HEK293T (cell line): ENCODE measurements at regions not wholly inside any gene's neighbourhood (a gene's known extent, or its start where the extent isn't known, plus 50 kb on each side); places are given as distances from the start of the nearest gene placed in this dataset.

Experiments
- CTCF ChIA-PET: fragments of 350-600 bp; formaldehyde crosslinking; extraction: SDS; loops from one replicate; lab custom pipeline; 2021; ENCODE audit warnings: antibody characterized with exemption, inconsistent platforms; lab: Yijun Ruan, JAX
- POLR2A ChIA-PET: fragments of 350-600 bp; formaldehyde crosslinking; extraction: SDS; loops from one replicate; lab custom pipeline; 2020; ENCODE audit warnings: antibody characterized with exemption, inconsistent platforms; lab: Yijun Ruan, JAX
- DNase-seq: peaks from one replicate; pipeline ENCODE4 v3.0.0; 2012; ENCODE audit warnings: mixed read lengths; ENCODE audit errors: extremely low spot score
- ARNT ChIP-seq: fragments of 450-650 bp; IDR thresholded peaks from 2 replicates; pipeline ENCODE4 v1.6.1; 2017; ENCODE audit warnings: mild to moderate bottlenecking
- BHLHE40 ChIP-seq: fragments of 450-650 bp; IDR thresholded peaks from 2 replicates; pipeline ENCODE4 v1.6.1; 2016; ENCODE audit warnings: mild to moderate bottlenecking, moderate library complexity, borderline replicate concordance
- CTBP1 ChIP-seq: fragments of 450-650 bp; IDR thresholded peaks from 2 replicates; pipeline ENCODE4 v1.6.1; 2016; ENCODE audit warnings: borderline replicate concordance
- ELF4 ChIP-seq: fragments of 450-650 bp; IDR thresholded peaks from 2 replicates; pipeline ENCODE4 v1.6.1; 2017; ENCODE audit warnings: antibody characterized with exemption
- FOXA1 ChIP-seq: fragments of 450-650 bp; IDR thresholded peaks from 2 replicates; pipeline ENCODE4 v1.6.1; 2016; ENCODE audit warnings: mild to moderate bottlenecking
- FOXK2 ChIP-seq: fragments of 450-650 bp; IDR thresholded peaks from 2 replicates; pipeline ENCODE4 v1.6.1; 2016; ENCODE audit warnings: mild to moderate bottlenecking
- FOXM1 ChIP-seq: fragments of 450-650 bp; IDR thresholded peaks from 2 replicates; pipeline ENCODE4 v1.6.1; 2017; ENCODE audit warnings: mild to moderate bottlenecking, borderline replicate concordance
- HDGF ChIP-seq: fragments of 450-650 bp; IDR thresholded peaks from 2 replicates; pipeline ENCODE4 v1.6.1; 2017; ENCODE audit warnings: antibody characterized with exemption, borderline replicate concordance
- L3MBTL2 ChIP-seq: fragments of 450-650 bp; conservative IDR thresholded peaks from 2 replicates; pipeline ENCODE4 v1.6.1; 2016; ENCODE audit warnings: mild to moderate bottlenecking
- LEF1 ChIP-seq: fragments of 450-650 bp; IDR thresholded peaks from 2 replicates; pipeline ENCODE4 v1.6.1; 2017; ENCODE audit warnings: mild to moderate bottlenecking, borderline replicate concordance
- NFRKB ChIP-seq: fragments of 450-650 bp; IDR thresholded peaks from 2 replicates; pipeline ENCODE4 v1.6.1; 2016; ENCODE audit warnings: mild to moderate bottlenecking, moderate library complexity
- PKNOX1 ChIP-seq: fragments of 450-650 bp; IDR thresholded peaks from 2 replicates; pipeline ENCODE4 v1.6.1; 2016
- SP1 ChIP-seq: fragments of 450-650 bp; IDR thresholded peaks from 2 replicates; pipeline ENCODE4 v1.6.1; 2017
- SUZ12 ChIP-seq: fragments of 450-650 bp; IDR thresholded peaks from 2 replicates; pipeline ENCODE4 v1.6.1; 2016; ENCODE audit warnings: mild to moderate bottlenecking
- TARDBP ChIP-seq: fragments of 450-650 bp; IDR thresholded peaks from 2 replicates; pipeline ENCODE4 v1.6.1; 2016
- ZNF384 ChIP-seq: fragments of 450-650 bp; IDR thresholded peaks from 2 replicates; pipeline ENCODE4 v1.6.1; 2016

- ChIA-PET POLR2A (no interaction called here), CTCF (no interaction called here)
- TF ChIP-seq ARNT = no peak
- TF ChIP-seq BHLHE40 = no peak
- no peak for TF ChIP-seq FOXM1
- TF ChIP-seq FOXK2 = no peak
- TF ChIP-seq SP1 = no peak
- no peak for TF ChIP-seq SUZ12
- TF ChIP-seq PKNOX1 = no peak
- TF ChIP-seq L3MBTL2 = no peak
- TF ChIP-seq LEF1 = no peak
- no peak for TF ChIP-seq ELF4
- TF ChIP-seq CTBP1 = no peak
- TF ChIP-seq NFRKB = no peak
- no peak for TF ChIP-seq TARDBP
- no peak for TF ChIP-seq ZNF384
- TF ChIP-seq HDGF = no peak
- no peak for DNase-seq
Measured at GRCh38 chr7:10076660-10077300, 896.9 kb upstream of the PHF14 start.

GRCh38 chr7:10079572-10079971, 894.1 kb upstream of the PHF14 start:
- POLR2A ChIA-PET = no interaction called here
- CTCF ChIA-PET = no interaction called here
- TF ChIP-seq HDGF (no peak), ELF4 (no peak), LEF1 (no peak)
- DNase-seq = no peak

- TF ChIP-seq ARNT (no peak), NFRKB (no peak), FOXK2 (no peak), ZNF384 (no peak), HDGF (no peak), PKNOX1 (no peak), FOXM1 (no peak), FOXA1 (no peak), L3MBTL2 (no peak), CTBP1 (no peak), LEF1 (no peak), SP1 (no peak), TARDBP (no peak), BHLHE40 (no peak), ELF4 (no peak), SUZ12 (no peak)
- CTCF ChIA-PET = no interaction called here
- POLR2A ChIA-PET = no interaction called here
- no peak for DNase-seq
Measured at GRCh38 chr7:10082896-10083295, 890.8 kb upstream of the PHF14 start.

- POLR2A ChIA-PET = no interaction called here
- CTCF ChIA-PET = no interaction called here
- DNase-seq = no peak
Measured at GRCh38 chr7:10083766-10084165, 889.9 kb upstream of the PHF14 start.

GRCh38 chr7:10085231-10085630, 888.4 kb upstream of the PHF14 start:
- DNase-seq = no peak
- POLR2A ChIA-PET = no interaction called here
- CTCF ChIA-PET = no interaction called here
- no peak for TF ChIP-seq ARNT

More at GRCh38 chr7:10083766-10084165, 889.9 kb upstream of the PHF14 start:
- TF ChIP-seq CTBP1 = no peak
- no peak for TF ChIP-seq SP1
- 0 out of 2 replicates have a peak, but pooled peaks have one; percentile 23 for TF ChIP-seq L3MBTL2
- TF ChIP-seq TARDBP = no peak
- TF ChIP-seq ZNF384 = no peak
- TF ChIP-seq HDGF = no peak
- no peak for TF ChIP-seq FOXK2
- no peak for TF ChIP-seq SUZ12

- no peak for DNase-seq
- ChIA-PET POLR2A (no interaction called here), CTCF (no interaction called here)
- TF ChIP-seq HDGF = no peak
- TF ChIP-seq BHLHE40 = no peak
- no peak for TF ChIP-seq SP1
- no peak for TF ChIP-seq ZNF384
- no peak for TF ChIP-seq NFRKB
- no peak for TF ChIP-seq ELF4
- TF ChIP-seq FOXA1 = no peak
- no peak for TF ChIP-seq ARNT
- no peak for TF ChIP-seq CTBP1
- no peak for TF ChIP-seq SUZ12
- no peak for TF ChIP-seq FOXM1
- TF ChIP-seq FOXK2 = no peak
- TF ChIP-seq TARDBP = no peak
Measured at GRCh38 chr7:10100572-10100971, 873.1 kb upstream of the PHF14 start.

GRCh38 chr7:10101351-10101750, 872.3 kb upstream of the PHF14 start:
- ChIA-PET CTCF (no interaction called here), POLR2A (no interaction called here)
- no peak for DNase-seq
- no peak for TF ChIP-seq FOXM1
- TF ChIP-seq PKNOX1 = no peak
- TF ChIP-seq NFRKB = no peak
- TF ChIP-seq ARNT = no peak
- no peak for TF ChIP-seq SP1
- TF ChIP-seq ELF4 = no peak
- no peak for TF ChIP-seq LEF1
- no peak for TF ChIP-seq CTBP1
- no peak for TF ChIP-seq FOXA1
- no peak for TF ChIP-seq BHLHE40
- no peak for TF ChIP-seq ZNF384
- TF ChIP-seq L3MBTL2 = no peak
- TF ChIP-seq SUZ12 = no peak
- TF ChIP-seq FOXK2 = no peak
- no peak for TF ChIP-seq HDGF
- TF ChIP-seq TARDBP = no peak
